ENCODE measurements at regions not wholly inside any gene's neighbourhood (a gene's known extent, or its start where the extent isn't known, plus 50 kb on each side); places are given as distances from the start of the nearest gene placed in this dataset.

DNA sequence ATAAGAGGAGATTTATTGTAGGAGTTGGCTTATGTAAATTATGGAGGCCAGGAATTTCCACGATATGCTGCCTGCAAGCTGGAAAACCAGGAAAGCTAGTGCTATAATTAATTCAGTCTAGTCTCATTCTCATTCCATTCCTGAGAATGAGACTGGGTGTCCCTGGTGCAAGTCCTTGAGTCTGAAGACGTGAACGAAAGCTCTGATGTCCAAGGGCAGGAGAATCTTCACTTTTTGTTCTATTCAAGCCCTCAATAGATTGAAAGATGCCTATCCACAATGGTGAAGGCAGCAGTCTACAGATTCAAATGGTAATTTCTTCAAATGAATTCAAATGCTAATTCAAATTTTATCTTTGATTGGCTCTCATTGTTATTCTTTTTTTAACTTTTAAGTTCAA is 851.1 kb upstream of the MGAT4C start:
- TF ChIP-seq, protein P1, sequence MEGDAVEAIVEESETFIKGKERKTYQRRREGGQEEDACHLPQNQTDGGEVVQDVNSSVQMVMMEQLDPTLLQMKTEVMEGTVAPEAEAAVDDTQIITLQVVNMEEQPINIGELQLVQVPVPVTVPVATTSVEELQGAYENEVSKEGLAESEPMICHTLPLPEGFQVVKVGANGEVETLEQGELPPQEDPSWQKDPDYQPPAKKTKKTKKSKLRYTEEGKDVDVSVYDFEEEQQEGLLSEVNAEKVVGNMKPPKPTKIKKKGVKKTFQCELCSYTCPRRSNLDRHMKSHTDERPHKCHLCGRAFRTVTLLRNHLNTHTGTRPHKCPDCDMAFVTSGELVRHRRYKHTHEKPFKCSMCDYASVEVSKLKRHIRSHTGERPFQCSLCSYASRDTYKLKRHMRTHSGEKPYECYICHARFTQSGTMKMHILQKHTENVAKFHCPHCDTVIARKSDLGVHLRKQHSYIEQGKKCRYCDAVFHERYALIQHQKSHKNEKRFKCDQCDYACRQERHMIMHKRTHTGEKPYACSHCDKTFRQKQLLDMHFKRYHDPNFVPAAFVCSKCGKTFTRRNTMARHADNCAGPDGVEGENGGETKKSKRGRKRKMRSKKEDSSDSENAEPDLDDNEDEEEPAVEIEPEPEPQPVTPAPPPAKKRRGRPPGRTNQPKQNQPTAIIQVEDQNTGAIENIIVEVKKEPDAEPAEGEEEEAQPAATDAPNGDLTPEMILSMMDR (IDR thresholded peaks at IDR 0.05; ENCODE audit: unreplicated experiment), result no peak
- Mint-ChIP-seq H3K27me3 (ENCODE audit: insufficient read depth, unreplicated experiment) (no peaks in the 10 kb centered on the region), H3K4me3 (ENCODE audit: unreplicated experiment) (no peak overlapping the region), H3K36me3 (ENCODE audit: insufficient read depth, unreplicated experiment) (no peaks in the 10 kb centered on the region), H3K27ac (ENCODE audit: low read depth, unreplicated experiment) (no peak overlapping the region), H3K4me1 (ENCODE audit: insufficient read depth, unreplicated experiment) (no peaks in the 10 kb centered on the region), H3K9me3 (ENCODE audit: unreplicated experiment) (no peaks in the 10 kb centered on the region)
- POLR2A ChIA-PET, result no interaction called here
- CTCF ChIA-PET, result no interaction called here
- intact Hi-C loops (cut with micrococcal nuclease), result no loop called here
- DNase-seq (ENCODE audit: unreplicated experiment), result no peak
- BruUV-seq (replicated peaks), result no TSS peak

DNA sequence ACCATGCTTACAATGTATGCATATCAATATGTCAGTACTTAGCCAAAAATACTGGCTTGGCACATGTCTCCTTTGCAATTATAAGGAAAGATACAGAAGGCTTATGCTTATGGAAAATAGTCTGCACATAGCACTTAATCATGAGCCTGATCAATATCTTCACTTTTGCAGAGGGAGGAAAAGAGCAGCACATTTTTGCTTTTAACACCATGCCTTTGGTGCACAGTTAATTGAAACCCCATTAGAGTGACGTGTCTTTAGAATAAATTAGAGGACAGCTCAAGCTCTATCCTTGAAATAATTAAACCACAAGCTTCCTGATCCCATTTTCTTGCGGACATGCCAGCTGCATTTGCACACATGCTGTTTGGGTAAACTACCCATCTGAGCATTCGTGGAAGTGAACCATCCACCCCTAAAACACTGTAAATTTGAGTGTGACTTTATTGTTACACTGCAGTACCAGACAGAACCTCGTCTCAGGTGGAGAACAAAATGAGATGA is 839.9 kb upstream of the MGAT4C start:
- H3K9me3 Mint-ChIP-seq (ENCODE audit: unreplicated experiment), result no peaks in the 10 kb centered on the region
- TF ChIP-seq, protein P1 (IDR thresholded peaks at IDR 0.05; ENCODE audit: unreplicated experiment), result no peak
- H3K4me1 Mint-ChIP-seq (ENCODE audit: insufficient read depth, unreplicated experiment), result no peaks in the 10 kb centered on the region
- no peaks in the 10 kb centered on the region for H3K27me3 Mint-ChIP-seq (ENCODE audit: insufficient read depth, unreplicated experiment)
- ChIA-PET POLR2A (no interaction called here), CTCF (no interaction called here)
- no peak overlapping the region for H3K4me3 Mint-ChIP-seq (ENCODE audit: unreplicated experiment)
- intact Hi-C loops (cut with micrococcal nuclease), result no loop called here
- no TSS peak for BruUV-seq (replicated peaks)
- no peak for DNase-seq (ENCODE audit: unreplicated experiment)
- no peak overlapping the region for H3K27ac Mint-ChIP-seq (ENCODE audit: low read depth, unreplicated experiment)
- no peaks in the 10 kb centered on the region for H3K36me3 Mint-ChIP-seq (ENCODE audit: insufficient read depth, unreplicated experiment)

- Mint-ChIP-seq H3K4me1 (ENCODE audit: insufficient read depth, unreplicated experiment) (no peaks in the 10 kb centered on the region), H3K27me3 (ENCODE audit: insufficient read depth, unreplicated experiment) (no peaks in the 10 kb centered on the region), H3K4me3 (ENCODE audit: unreplicated experiment) (no peak overlapping the region), H3K27ac (ENCODE audit: low read depth, unreplicated experiment) (no peak overlapping the region), H3K36me3 (ENCODE audit: insufficient read depth, unreplicated experiment) (no peaks in the 10 kb centered on the region), H3K9me3 (ENCODE audit: unreplicated experiment) (no peaks in the 10 kb centered on the region)
- no TSS peak for BruUV-seq (replicated peaks)
- ChIA-PET POLR2A (no interaction called here), CTCF (interaction anchor here (0.6 kb wide), 1 partner anchor 256 kb away, joined by 3 read pairs; no protein-coding TSS in a partner anchor)
- no peak for DNase-seq (ENCODE audit: unreplicated experiment)
- TF ChIP-seq, protein P1 (IDR thresholded peaks at IDR 0.05; ENCODE audit: unreplicated experiment), result no peak
- intact Hi-C loops (cut with micrococcal nuclease), result no loop called here
These were observed 838.2 kb upstream of the MGAT4C start for GRCh38 chr12:87094356-87094755.

DNA sequence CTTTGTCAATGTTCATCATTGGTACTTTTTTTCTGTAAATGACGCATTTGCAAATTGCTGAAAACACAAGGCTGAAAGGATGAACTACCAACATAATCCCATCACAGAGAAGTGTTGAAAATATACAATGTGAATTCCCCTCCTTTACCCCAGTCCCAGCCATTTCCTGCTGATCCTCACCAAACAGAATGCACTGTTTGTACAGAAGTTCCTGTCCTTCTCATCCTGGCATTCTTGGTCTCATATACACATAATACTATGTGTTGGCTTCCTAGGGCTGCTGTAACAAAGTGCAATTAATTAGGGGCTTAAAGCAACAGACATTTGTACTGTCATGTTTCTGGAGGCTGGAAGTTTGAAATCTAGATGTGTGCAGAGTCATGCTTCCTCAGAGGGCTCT is 836.2 kb upstream of the MGAT4C start:
- no peak for DNase-seq (ENCODE audit: unreplicated experiment)
- TF ChIP-seq, protein P1 (IDR thresholded peaks at IDR 0.05; ENCODE audit: unreplicated experiment), result no peak
- H3K4me1 Mint-ChIP-seq (ENCODE audit: insufficient read depth, unreplicated experiment), result no peaks in the 10 kb centered on the region
- BruUV-seq (replicated peaks), result no TSS peak
- H3K27ac Mint-ChIP-seq (ENCODE audit: low read depth, unreplicated experiment), result no peak overlapping the region
- intact Hi-C loops (cut with micrococcal nuclease), result no loop called here
- no peak overlapping the region for H3K4me3 Mint-ChIP-seq (ENCODE audit: unreplicated experiment)
- ChIA-PET POLR2A (no interaction called here), CTCF (no interaction called here)
- no peaks in the 10 kb centered on the region for H3K9me3 Mint-ChIP-seq (ENCODE audit: unreplicated experiment)
- no peaks in the 10 kb centered on the region for H3K27me3 Mint-ChIP-seq (ENCODE audit: insufficient read depth, unreplicated experiment)
- no peaks in the 10 kb centered on the region for H3K36me3 Mint-ChIP-seq (ENCODE audit: insufficient read depth, unreplicated experiment)
